Parathyroid adenoma (tissue), 2 donors: ENCODE measurements at regions not wholly inside any gene's neighbourhood (a gene's known extent, or its start where the extent isn't known, plus 50 kb on each side); places are given as distances from the start of the nearest gene placed in this dataset.
"Not testable (repeated sequence)": the region's sequence is repeated elsewhere in the genome, so short reads cannot be mapped to it uniquely, and the experiment has no call there.

Experiments
- H2AFZ ChIP-seq: fragments of 300-600 bp; sonication (generic); one replicate; pipeline ENCODE4 v1.7.0; 2017; ENCODE audit warnings: antibody characterized with exemption, mild to moderate bottlenecking
- H3K27ac ChIP-seq: fragments of 300-600 bp; sonication (generic); one replicate; pipeline ENCODE4 v1.7.0; 2017
- H3K27me3 ChIP-seq: fragments of 300-600 bp; sonication (generic); one replicate; pipeline ENCODE4 v1.7.0; 2017; ENCODE audit warnings: low read length; ENCODE audit not compliant: control insufficient read depth, insufficient read depth
- H3K36me3 ChIP-seq: fragments of 300-600 bp; sonication (generic); one replicate; pipeline ENCODE4 v1.7.0; 2017; ENCODE audit warnings: low read length; ENCODE audit not compliant: control insufficient read depth, insufficient read depth
- H3K4me1 ChIP-seq: fragments of 300-600 bp; sonication (generic); one replicate; pipeline ENCODE4 v1.7.0; 2017; ENCODE audit warnings: control low read depth
- H3K4me2 ChIP-seq: fragments of 300-600 bp; sonication (generic); one replicate; pipeline ENCODE4 v1.7.0; 2017; ENCODE audit warnings: low read length
- H3K4me3 ChIP-seq: fragments of 300-600 bp; sonication (generic); one replicate; pipeline ENCODE4 v1.7.0; 2017; ENCODE audit warnings: low read depth, low read length
- H3K79me2 ChIP-seq: fragments of 300-600 bp; sonication (generic); one replicate; pipeline ENCODE4 v1.7.0; 2017; ENCODE audit warnings: control low read depth
- H3K9ac ChIP-seq: fragments of 300-600 bp; sonication (generic); one replicate; pipeline ENCODE4 v1.7.0; 2017; ENCODE audit warnings: mild to moderate bottlenecking
- H3K9me3 ChIP-seq: fragments of 300-600 bp; sonication (generic); one replicate; pipeline ENCODE4 v1.7.0; 2017; ENCODE audit warnings: low read length; ENCODE audit not compliant: control insufficient read depth
- CTCF ChIP-seq: fragments of 300-600 bp; sonication (generic); IDR thresholded peaks from one replicate; pipeline ENCODE4 v1.7.0; 2017; ENCODE audit warnings: antibody characterized with exemption, mild to moderate bottlenecking
- donor health status: primary hyperparathyroidism.

GRCh38 chr5:162591724-162592123 is 524.2 kb downstream of the GABRG2 start:
- Histone ChIP-seq H3K27ac (no peak overlapping the region), H3K9me3 (no peaks in the 10 kb centered on the region), H3K4me1 (no peaks in the 10 kb centered on the region), H3K9ac (no peak overlapping the region), H3K4me2 (no peak overlapping the region), H3K79me2 (no peaks in the 10 kb centered on the region), H3K27me3 (no peaks in the 10 kb centered on the region), H3K4me3 (no peak overlapping the region), H2AFZ (no peak overlapping the region), H3K36me3 (no peaks in the 10 kb centered on the region)
- TF ChIP-seq CTCF = no peak

- no peaks in the 10 kb centered on the region for H3K36me3 ChIP-seq
- no peak overlapping the region for H2AFZ ChIP-seq
- H3K27ac ChIP-seq = no peak overlapping the region
- no peak overlapping the region for H3K4me2 ChIP-seq
- no peaks in the 10 kb centered on the region for H3K79me2 ChIP-seq
- H3K9me3 ChIP-seq = no peaks in the 10 kb centered on the region
- no peak for TF ChIP-seq CTCF
- no peak overlapping the region for H3K9ac ChIP-seq
- H3K27me3 ChIP-seq = no peaks in the 10 kb centered on the region
- no peaks in the 10 kb centered on the region for H3K4me1 ChIP-seq
- no peak overlapping the region for H3K4me3 ChIP-seq
Measured at GRCh38 chr5:162593881-162594280, 526.3 kb downstream of the GABRG2 start.

- Histone ChIP-seq H3K27ac (no peak overlapping the region), H3K4me3 (no peak overlapping the region)
- no peak for TF ChIP-seq CTCF
Measured at GRCh38 chr5:162603443-162604070, 536.0 kb downstream of the GABRG2 start.

GRCh38 chr5:162607879-162608278 is 540.3 kb downstream of the GABRG2 start:
- no peak overlapping the region for H3K4me2 ChIP-seq

More at GRCh38 chr5:162603443-162604070, 536.0 kb downstream of the GABRG2 start:
- Histone ChIP-seq H3K9ac (no peak overlapping the region), H2AFZ (no peak overlapping the region), H3K79me2 (no peaks in the 10 kb centered on the region), H3K4me1 (no peaks in the 10 kb centered on the region), H3K36me3 (no peaks in the 10 kb centered on the region), H3K9me3 (peaks cover 4% of the 10 kb centered on the region), H3K4me2 (no peak overlapping the region), H3K27me3 (no peaks in the 10 kb centered on the region)

GRCh38 chr5:162621726-162622263 is 554.2 kb downstream of the GABRG2 start:
- H3K9ac ChIP-seq, H3K9me3 ChIP-seq, H3K4me1 ChIP-seq, H3K27me3 ChIP-seq, H3K27ac ChIP-seq, H2AFZ ChIP-seq, H3K36me3 ChIP-seq, H3K4me3 ChIP-seq, H3K4me2 ChIP-seq, H3K79me2 ChIP-seq: not testable (repeated sequence)

More at GRCh38 chr5:162607879-162608278, 540.3 kb downstream of the GABRG2 start:
- Histone ChIP-seq H2AFZ (no peak overlapping the region), H3K9ac (no peak overlapping the region), H3K27ac (no peak overlapping the region), H3K79me2 (no peaks in the 10 kb centered on the region), H3K27me3 (no peaks in the 10 kb centered on the region), H3K4me3 (no peak overlapping the region), H3K4me1 (no peaks in the 10 kb centered on the region), H3K36me3 (no peaks in the 10 kb centered on the region), H3K9me3 (no peaks in the 10 kb centered on the region)
- TF ChIP-seq CTCF = no peak
